OCI-LY3 (cell line): ENCODE measurements at regions not wholly inside any gene's neighbourhood (a gene's known extent, or its start where the extent isn't known, plus 50 kb on each side); places are given as distances from the start of the nearest gene placed in this dataset.

Source experiments
- H2AFZ ChIP-seq: fragments of 200-600, 300-600 bp; shearing (Covaris generic); 2 replicates; pipeline ENCODE4 v1.6.0; 2014; ENCODE audit warnings: antibody characterized with exemption, low read depth, low read length
- H3K27ac ChIP-seq: fragments of 200-600, 300-600 bp; sonication (generic); 2 replicates; pipeline ENCODE4 v1.5.1; 2014; ENCODE audit warnings: mild to moderate bottlenecking, low read length, moderate library complexity, mixed read lengths
- H3K27me3 ChIP-seq: fragments of 200-600, 300-600 bp; sonication (generic); 2 replicates; pipeline ENCODE4 v1.6.1; 2014; ENCODE audit warnings: low read depth, low read length, mixed read lengths
- H3K36me3 ChIP-seq: fragments of 200-600, 300-600 bp; sonication (generic); replicated peaks from 2 replicates; pipeline ENCODE3; 2014; ENCODE audit warnings: low read depth, low read length, mixed read lengths
- H3K4me1 ChIP-seq: fragments of 300-600, 200-600 bp; sonication (generic); 2 replicates; pipeline ENCODE4 v1.6.1; 2014; ENCODE audit warnings: low read length, mixed read lengths
- H3K4me2 ChIP-seq: fragments of 200-600, 300-600 bp; sonication (generic); 2 replicates; pipeline ENCODE4 v1.6.1; 2014; ENCODE audit warnings: low read length, mixed read lengths
- H3K4me3 ChIP-seq: fragments of 300-600, 200-600 bp; sonication (generic); 2 replicates; pipeline ENCODE4 v1.5.1; 2014; ENCODE audit warnings: antibody characterized with exemption, mild to moderate bottlenecking, low read length, moderate library complexity
- H3K79me2 ChIP-seq: fragments of 300-600, 200-600 bp; shearing (Covaris generic); 2 replicates; pipeline ENCODE4 v1.6.1; 2014; ENCODE audit warnings: mild to moderate bottlenecking, low read length, mixed read lengths
- H3K9ac ChIP-seq: fragments of 300-600, 200-600 bp; shearing (Covaris generic); 2 replicates; pipeline ENCODE4 v1.6.0; 2014; ENCODE audit warnings: mild to moderate bottlenecking, low read length, moderate library complexity
- H3K9me3 ChIP-seq: fragments of 200-600, 300-600 bp; shearing (Covaris generic); 2 replicates; pipeline ENCODE4 v1.6.1; 2014; ENCODE audit warnings: low read length, mixed read lengths; ENCODE audit not compliant: insufficient read depth
- H4K20me1 ChIP-seq: fragments of 200-600, 300-600 bp; sonication (generic); 2 replicates; pipeline ENCODE4 v1.6.1; 2016; ENCODE audit warnings: low read length, mixed read lengths; ENCODE audit not compliant: insufficient read depth
- CTCF ChIP-seq: fragments of 200-600, 300-600 bp; sonication (generic); IDR thresholded peaks from 2 replicates; pipeline ENCODE4 v1.5.1; 2014; ENCODE audit warnings: antibody characterized with exemption, low read length, low read depth
- EZH2phosphoT487 ChIP-seq: fragments of 200-600 bp; shearing (Covaris generic); IDR thresholded peaks from 2 replicates; pipeline ENCODE4 v1.6.1; 2018; ENCODE audit warnings: antibody characterized with exemption, mixed run types, low read depth

- TF ChIP-seq EZH2phosphoT487 (no peak), CTCF (no peak)
- Histone ChIP-seq H3K79me2 (no peaks in the 10 kb centered on the region), H3K4me1 (no peaks in the 10 kb centered on the region), H3K9me3 (0 out of 2 replicates have a peak, but pooled peaks cover 3% of the 10 kb centered on the region), H4K20me1 (no peaks in the 10 kb centered on the region), H3K4me3 (no peak overlapping the region), H2AFZ (no peak overlapping the region), H3K9ac (no peak overlapping the region), H3K27me3 (no peaks in the 10 kb centered on the region), H3K27ac (no peak overlapping the region), H3K36me3 (no peaks in the 10 kb centered on the region), H3K4me2 (no peak overlapping the region)
Measured at GRCh38 chr5:98354922-98355321, 418.5 kb upstream of the RGMB start.

GRCh38 chr5:98360548-98360947, 412.9 kb upstream of the RGMB start:
- Histone ChIP-seq H3K4me3 (no peak overlapping the region), H3K27me3 (no peaks in the 10 kb centered on the region), H3K9ac (no peak overlapping the region), H3K79me2 (no peaks in the 10 kb centered on the region), H2AFZ (no peak overlapping the region), H3K36me3 (no peaks in the 10 kb centered on the region), H3K27ac (no peak overlapping the region), H3K4me2 (no peak overlapping the region), H3K4me1 (no peaks in the 10 kb centered on the region), H3K9me3 (no peaks in the 10 kb centered on the region), H4K20me1 (no peaks in the 10 kb centered on the region)
- no peak for TF ChIP-seq EZH2phosphoT487

GRCh38 chr5:98363157-98363556, 410.3 kb upstream of the RGMB start:
- no peaks in the 10 kb centered on the region for H3K9me3 ChIP-seq
- H4K20me1 ChIP-seq = no peaks in the 10 kb centered on the region
- no peaks in the 10 kb centered on the region for H3K4me1 ChIP-seq
- no peak overlapping the region for H2AFZ ChIP-seq
- TF ChIP-seq EZH2phosphoT487 (no peak), CTCF (no peak)
- H3K4me3 ChIP-seq = no peak overlapping the region
- H3K36me3 ChIP-seq = no peaks in the 10 kb centered on the region
- H3K9ac ChIP-seq = no peak overlapping the region
- no peak overlapping the region for H3K27ac ChIP-seq
- no peaks in the 10 kb centered on the region for H3K79me2 ChIP-seq
- H3K27me3 ChIP-seq = no peaks in the 10 kb centered on the region
- no peak overlapping the region for H3K4me2 ChIP-seq

GRCh38 chr5:98364549-98364948, 408.9 kb upstream of the RGMB start:
- Histone ChIP-seq H2AFZ (no peak overlapping the region), H3K4me2 (no peak overlapping the region), H3K27me3 (no peaks in the 10 kb centered on the region), H3K79me2 (no peaks in the 10 kb centered on the region), H4K20me1 (no peaks in the 10 kb centered on the region), H3K4me1 (no peaks in the 10 kb centered on the region), H3K27ac (no peak overlapping the region), H3K36me3 (no peaks in the 10 kb centered on the region), H3K9ac (no peak overlapping the region), H3K4me3 (no peak overlapping the region), H3K9me3 (no peaks in the 10 kb centered on the region)
- TF ChIP-seq EZH2phosphoT487 (no peak), CTCF (no peak)

GRCh38 chr5:98365126-98365525, 408.3 kb upstream of the RGMB start:
- no peaks in the 10 kb centered on the region for H4K20me1 ChIP-seq
- H3K27ac ChIP-seq = no peak overlapping the region
- H3K36me3 ChIP-seq = no peaks in the 10 kb centered on the region
- H3K4me3 ChIP-seq = no peak overlapping the region
- H3K9ac ChIP-seq = no peak overlapping the region
- no peaks in the 10 kb centered on the region for H3K27me3 ChIP-seq
- H3K9me3 ChIP-seq = no peaks in the 10 kb centered on the region
- H3K79me2 ChIP-seq = no peaks in the 10 kb centered on the region
- TF ChIP-seq CTCF (no peak), EZH2phosphoT487 (no peak)
- H2AFZ ChIP-seq = no peak overlapping the region
- no peak overlapping the region for H3K4me2 ChIP-seq
- no peaks in the 10 kb centered on the region for H3K4me1 ChIP-seq
